ENCODE measurements at regions not wholly inside any gene's neighbourhood (a gene's known extent, or its start where the extent isn't known, plus 50 kb on each side); places are given as distances from the start of the nearest gene placed in this dataset.

- H3K9ac ChIP-seq (ENCODE audit: low read length) = no peak overlapping the region
- intact Hi-C loops (cut with micrococcal nuclease) = no loop called here
- ChIA-PET POLR2A (no interaction called here), RAD21 (ENCODE audit: low non-redundant PET in 1 of 2, low total read pairs in 2 of 2, uncharacterized antibody in 2 of 2, unreplicated experiment in 2 of 2) (no interaction called here), CTCF (no interaction called here)
- no peak for ATAC-seq
- DNase-seq (ENCODE audit: low read depth, low spot score) = no peak
- no peaks in the 10 kb centered on the region for H3K9me2 ChIP-seq (ENCODE audit: insufficient read depth)
- peaks cover 0 to 15% of the 10 kb centered on the region in 2 experiments; a peak in 2 of 4 replicates for H3K4me1 ChIP-seq (ENCODE audit: control insufficient read depth in 1 of 2, insufficient read depth in 2 of 2, low read length in 2 of 2)
- no peak overlapping the region for H3K4me3 ChIP-seq (replicated peaks in 1 of 2; ENCODE audit: low read depth in 1 of 2, low read length in 2 of 2)
- no peaks in the 10 kb centered on the region for H3K27me3 ChIP-seq (ENCODE audit: insufficient read depth, low read length)
- no peak overlapping the region for H3K4me2 ChIP-seq (ENCODE audit: low read length)
- H3K36me3 ChIP-seq (ENCODE audit: control insufficient read depth in 1 of 2, insufficient read depth in 2 of 2, low read length in 2 of 2) = no peaks in the 10 kb centered on the region; a peak in 1 of 4 replicates
- no peak overlapping the region for H2AFZ ChIP-seq (ENCODE audit: low read depth, low read length, poor library complexity, severe bottlenecking)
- TF ChIP-seq MAX (IDR thresholded peaks at IDR 0.05) (no peak), REST (IDR thresholded peaks at IDR 0.05; ENCODE audit: low read depth) (no peak), JUND (IDR thresholded peaks at IDR 0.05) (no peak), SP1 (IDR thresholded peaks at IDR 0.05; ENCODE audit: low read depth) (no peak), ZFX (IDR thresholded peaks at IDR 0.05) (no peak), ELF1 (IDR thresholded peaks at IDR 0.05; ENCODE audit: borderline replicate concordance, low read depth) (no peak), EZH2 (IDR thresholded peaks at IDR 0.05) (no peak), ATF3 (IDR thresholded peaks at IDR 0.05) (no peak), EGR1 (IDR thresholded peaks at IDR 0.05; ENCODE audit: low read depth) (no peak), POLR2AphosphoS5 (IDR thresholded peaks at IDR 0.05; ENCODE audit: low read depth, low read length) (no peak), ZBTB33 (IDR thresholded peaks at IDR 0.05; ENCODE audit: extremely low read depth, insufficient replicate concordance, low read length) (no peak)
- no peaks in the 10 kb centered on the region for H4K20me1 ChIP-seq (ENCODE audit: insufficient read depth)
- H3K27ac ChIP-seq (ENCODE audit: low read depth, low read length) = no peak overlapping the region
- H3K9me3 ChIP-seq (ENCODE audit: control insufficient read depth in 1 of 2, insufficient read depth in 1 of 2, low read depth in 1 of 2, low read length in 2 of 2) = no peaks in the 10 kb centered on the region
- no peaks in the 10 kb centered on the region for H3K79me2 ChIP-seq (ENCODE audit: insufficient read depth, low read length)
- BruUV-seq (replicated peaks) = no TSS peak
Observed at GRCh38 chr21:29228306-29228705, 70.4 kb upstream of the BACH1 start.

All from HCT116 (cell line).